ENCODE measurements at regions not wholly inside any gene's neighbourhood (a gene's known extent, or its start where the extent isn't known, plus 50 kb on each side); places are given as distances from the start of the nearest gene placed in this dataset.

GRCh38 chr2:41483226-41483625, 564.6 kb upstream of the PKDCC start:
- H3K27me3 Mint-ChIP-seq (ENCODE audit: low read depth): peaks cover 16% of the 10 kb centered on the region
- no peak overlapping the region for H3K4me3 Mint-ChIP-seq (ENCODE audit: unreplicated experiment)
- no peak for TF ChIP-seq CTCF (IDR thresholded peaks at IDR 0.05)
- peaks cover 2% of the 10 kb centered on the region for H3K4me1 Mint-ChIP-seq (ENCODE audit: low read depth)
- no peak for DNase-seq (ENCODE audit: low spot score)
- peaks cover 5% of the 10 kb centered on the region for H3K9me3 Mint-ChIP-seq (ENCODE audit: low read depth)
- H3K27ac Mint-ChIP-seq (ENCODE audit: unreplicated experiment): no peak overlapping the region
- H3K36me3 Mint-ChIP-seq (ENCODE audit: low read depth): no peaks in the 10 kb centered on the region

- H3K4me1 Mint-ChIP-seq (ENCODE audit: low read depth): peaks cover 10% of the 10 kb centered on the region
- H3K27me3 Mint-ChIP-seq (ENCODE audit: low read depth): peaks cover 9% of the 10 kb centered on the region
- DNase-seq (ENCODE audit: low spot score): no peak
- H3K27ac Mint-ChIP-seq (ENCODE audit: unreplicated experiment): no peak overlapping the region
- no peak overlapping the region for H3K4me3 Mint-ChIP-seq (ENCODE audit: unreplicated experiment)
- no peaks in the 10 kb centered on the region for H3K36me3 Mint-ChIP-seq (ENCODE audit: low read depth)
- TF ChIP-seq CTCF (IDR thresholded peaks at IDR 0.05): no peak
- H3K9me3 Mint-ChIP-seq (ENCODE audit: low read depth): peaks cover 5% of the 10 kb centered on the region
Measured at GRCh38 chr2:41483982-41484857, 563.6 kb upstream of the PKDCC start.

GRCh38 chr2:41484858-41485234, 563.0 kb upstream of the PKDCC start:
- DNase-seq (ENCODE audit: low spot score): no peak
- no peaks in the 10 kb centered on the region for H3K36me3 Mint-ChIP-seq (ENCODE audit: low read depth)
- H3K4me3 Mint-ChIP-seq (ENCODE audit: unreplicated experiment): no peak overlapping the region
- TF ChIP-seq CTCF (IDR thresholded peaks at IDR 0.05): no peak
- peaks cover 5% of the 10 kb centered on the region for H3K9me3 Mint-ChIP-seq (ENCODE audit: low read depth)
- peaks cover 9% of the 10 kb centered on the region for H3K27me3 Mint-ChIP-seq (ENCODE audit: low read depth)
- no peak overlapping the region for H3K27ac Mint-ChIP-seq (ENCODE audit: unreplicated experiment)
- H3K4me1 Mint-ChIP-seq (ENCODE audit: low read depth): peaks cover 10% of the 10 kb centered on the region

DNA sequence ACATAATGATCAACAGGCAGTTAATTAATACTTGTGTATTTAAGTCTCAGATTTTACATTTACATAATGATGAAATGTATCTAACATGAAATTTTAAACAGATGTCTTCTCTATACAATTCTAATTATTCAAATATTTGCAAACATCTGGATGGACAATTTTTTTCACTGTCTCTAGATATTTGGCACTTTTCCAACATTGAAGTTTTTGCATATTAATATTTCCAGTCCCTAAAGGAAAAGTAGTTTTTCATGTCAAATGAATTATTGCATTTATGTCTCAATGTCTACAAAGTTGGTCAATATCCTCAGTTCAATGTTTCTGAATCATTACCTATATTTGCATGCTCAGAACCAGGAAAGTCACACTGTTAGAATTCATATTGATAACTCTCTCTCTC, 560.9 kb upstream of the PKDCC start:
- H3K27me3 Mint-ChIP-seq (ENCODE audit: low read depth): peaks cover 4% of the 10 kb centered on the region
- H3K27ac Mint-ChIP-seq (ENCODE audit: unreplicated experiment): no peak overlapping the region
- peaks cover 10% of the 10 kb centered on the region for H3K4me1 Mint-ChIP-seq (ENCODE audit: low read depth)
- H3K9me3 Mint-ChIP-seq (ENCODE audit: low read depth): peaks cover 9% of the 10 kb centered on the region
- H3K36me3 Mint-ChIP-seq (ENCODE audit: low read depth): no peaks in the 10 kb centered on the region
- H3K4me3 Mint-ChIP-seq (ENCODE audit: unreplicated experiment): no peak overlapping the region
- DNase-seq (ENCODE audit: low spot score): no peak
- no peak for TF ChIP-seq CTCF (IDR thresholded peaks at IDR 0.05)

DNA sequence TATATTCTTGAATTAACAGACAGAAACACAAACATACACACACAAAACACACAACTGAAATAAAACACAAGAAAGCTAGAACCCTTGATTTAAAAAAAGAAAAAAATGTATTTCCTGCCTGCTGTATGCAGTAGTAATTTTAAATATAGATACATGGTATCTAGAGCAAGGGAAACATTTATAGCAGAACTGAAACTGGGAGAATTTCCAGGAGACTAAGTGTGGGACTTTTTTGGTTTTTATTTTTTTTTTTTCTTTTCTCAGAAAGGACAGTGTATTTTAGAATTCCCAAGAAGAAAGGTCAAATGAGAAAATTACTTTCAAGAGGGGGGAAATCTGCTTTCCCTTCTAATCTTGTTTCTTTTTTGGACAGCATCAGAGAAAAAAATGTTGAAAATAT, 558.9 kb upstream of the PKDCC start:
- H3K27ac Mint-ChIP-seq (ENCODE audit: unreplicated experiment): peak overlapping the region; percentile 36
- H3K9me3 Mint-ChIP-seq (ENCODE audit: low read depth): peaks cover 12% of the 10 kb centered on the region
- peaks cover 10% of the 10 kb centered on the region for H3K4me1 Mint-ChIP-seq (ENCODE audit: low read depth)
- H3K4me3 Mint-ChIP-seq (ENCODE audit: unreplicated experiment): no peak overlapping the region
- no peaks in the 10 kb centered on the region for H3K36me3 Mint-ChIP-seq (ENCODE audit: low read depth)
- no peak for TF ChIP-seq CTCF (IDR thresholded peaks at IDR 0.05)
- no peak for DNase-seq (ENCODE audit: low spot score)
- peaks cover 4% of the 10 kb centered on the region for H3K27me3 Mint-ChIP-seq (ENCODE audit: low read depth)

Measured in chondrocyte (in vitro differentiated cells).